ENCODE measurements at regions not wholly inside any gene's neighbourhood (a gene's known extent, or its start where the extent isn't known, plus 50 kb on each side); places are given as distances from the start of the nearest gene placed in this dataset.
A peak's percentile ranks its signal among the peaks of the same experiment; 100 is the strongest.

- H3K36me3 Mint-ChIP-seq (ENCODE audit: low read depth) = peaks cover 1% of the 10 kb centered on the region
- peaks cover 8% of the 10 kb centered on the region for H3K9me3 Mint-ChIP-seq (ENCODE audit: low read depth)
- no peak for TF ChIP-seq CTCF (IDR thresholded peaks at IDR 0.05)
- H3K27me3 Mint-ChIP-seq (ENCODE audit: low read depth) = no peaks in the 10 kb centered on the region
- DNase-seq (ENCODE audit: low spot score) = no peak
- no peak overlapping the region for H3K27ac Mint-ChIP-seq (ENCODE audit: unreplicated experiment)
- no peak overlapping the region for H3K4me3 Mint-ChIP-seq (ENCODE audit: unreplicated experiment)
- H3K4me1 Mint-ChIP-seq (ENCODE audit: low read depth) = peaks cover 12% of the 10 kb centered on the region
Observed at GRCh38 chr3:177585271-177585670, 388.0 kb upstream of the TBL1XR1 start.

GRCh38 chr3:177589041-177589650, 391.9 kb upstream of the TBL1XR1 start:
- Mint-ChIP-seq H3K9me3 (ENCODE audit: low read depth) (peaks cover 4% of the 10 kb centered on the region), H3K4me1 (ENCODE audit: low read depth) (peaks cover 49% of the 10 kb centered on the region), H3K27me3 (ENCODE audit: low read depth) (no peaks in the 10 kb centered on the region), H3K36me3 (ENCODE audit: low read depth) (peaks cover 1% of the 10 kb centered on the region), H3K27ac (ENCODE audit: unreplicated experiment) (peak overlapping the region; percentile 75), H3K4me3 (ENCODE audit: unreplicated experiment) (no peak overlapping the region)
- TF ChIP-seq CTCF (IDR thresholded peaks at IDR 0.05) = no peak
- DNase-seq (ENCODE audit: low spot score) = no peak

GRCh38 chr3:177589911-177590381, 392.7 kb upstream of the TBL1XR1 start:
- Mint-ChIP-seq H3K27ac (ENCODE audit: unreplicated experiment) (peak overlapping the region; percentile 75), H3K9me3 (ENCODE audit: low read depth) (peaks cover 4% of the 10 kb centered on the region), H3K27me3 (ENCODE audit: low read depth) (no peaks in the 10 kb centered on the region), H3K36me3 (ENCODE audit: low read depth) (peaks cover 1% of the 10 kb centered on the region), H3K4me1 (ENCODE audit: low read depth) (peaks cover 54% of the 10 kb centered on the region), H3K4me3 (ENCODE audit: unreplicated experiment) (no peak overlapping the region)
- no peak for DNase-seq (ENCODE audit: low spot score)
- no peak for TF ChIP-seq CTCF (IDR thresholded peaks at IDR 0.05)

GRCh38 chr3:177590826-177591225, 393.5 kb upstream of the TBL1XR1 start:
- Mint-ChIP-seq H3K27ac (ENCODE audit: unreplicated experiment) (peak overlapping the region; percentile 75), H3K36me3 (ENCODE audit: low read depth) (peaks cover 1% of the 10 kb centered on the region), H3K9me3 (ENCODE audit: low read depth) (peaks cover 4% of the 10 kb centered on the region), H3K4me1 (ENCODE audit: low read depth) (peaks cover 59% of the 10 kb centered on the region), H3K4me3 (ENCODE audit: unreplicated experiment) (no peak overlapping the region), H3K27me3 (ENCODE audit: low read depth) (no peaks in the 10 kb centered on the region)
- no peak for TF ChIP-seq CTCF (IDR thresholded peaks at IDR 0.05)
- DNase-seq (ENCODE audit: low spot score) = no peak

GRCh38 chr3:177591379-177591778, 394.1 kb upstream of the TBL1XR1 start:
- Mint-ChIP-seq H3K4me3 (ENCODE audit: unreplicated experiment) (no peak overlapping the region), H3K36me3 (ENCODE audit: low read depth) (peaks cover 1% of the 10 kb centered on the region)

More at GRCh38 chr3:177591379-177591778, 394.1 kb upstream of the TBL1XR1 start:
- no peak for DNase-seq (ENCODE audit: low spot score)
- no peaks in the 10 kb centered on the region for H3K27me3 Mint-ChIP-seq (ENCODE audit: low read depth)
- H3K4me1 Mint-ChIP-seq (ENCODE audit: low read depth) = peaks cover 65% of the 10 kb centered on the region
- TF ChIP-seq CTCF (IDR thresholded peaks at IDR 0.05) = no peak
- H3K27ac Mint-ChIP-seq (ENCODE audit: unreplicated experiment) = peak overlapping the region; percentile 75
- H3K9me3 Mint-ChIP-seq (ENCODE audit: low read depth) = peaks cover 4% of the 10 kb centered on the region

Measured in chondrocyte (in vitro differentiated cells).